ENCODE measurements at regions not wholly inside any gene's neighbourhood (a gene's known extent, or its start where the extent isn't known, plus 50 kb on each side); places are given as distances from the start of the nearest gene placed in this dataset.

- TF ChIP-seq CTCF (IDR thresholded peaks at IDR 0.05; ENCODE audit: low read length) (no peak), EZH2 (optimal IDR thresholded peaks at IDR 0.05; ENCODE audit: low read depth, low read length) (no peak), EZH2phosphoT487 (IDR thresholded peaks at IDR 0.05; ENCODE audit: low read length) (no peak)
Measured at GRCh38 chr2:180520921-180521581, 459.4 kb upstream of the UBE2E3 start.
